Gastrocnemius medialis (tissue), 4 donors: ENCODE measurements at regions not wholly inside any gene's neighbourhood (a gene's known extent, or its start where the extent isn't known, plus 50 kb on each side); places are given as distances from the start of the nearest gene placed in this dataset.
"Not testable (repeated sequence)": the region's sequence is repeated elsewhere in the genome, so short reads cannot be mapped to it uniquely, and the experiment has no call there.

ENCODE experiments used
- ATAC-seq, 2 donors: fragments of 150-250 bp; one replicate each; pipeline ENCODE4 v1.9.1; 2016
- DNase-seq, 2 donors: peaks; one replicate each; pipeline ENCODE4 v3.0.0-alpha.2; 2019
- H3K27ac ChIP-seq, 4 donors: fragments of 200-600 bp; sonication (generic); 1 replicate in 1 of 4; 2 replicates in 3 of 4; pipeline ENCODE4 v1.5.1; 2016 to 2018; ENCODE audit warnings: mild to moderate bottlenecking in 2 of 4, moderate library complexity in 1 of 4
- H3K27me3 ChIP-seq, 3 donors: fragments of 200-600 bp; sonication (generic) in 2 of 3; 1 replicate in 1 of 3; 2 replicates in 2 of 3; pipeline versions ENCODE4 v1.5.1 to v1.6.0; 2016 to 2019; ENCODE audit warnings: mild to moderate bottlenecking in 1 of 3, moderate library complexity in 1 of 3
- H3K36me3 ChIP-seq, 2 donors: fragments of 200-600 bp; sonication (generic) in 1 of 2; one replicate each; pipeline ENCODE4 v1.5.1; 2017 to 2018
- H3K4me1 ChIP-seq, 2 donors: fragments of 200-600 bp; sonication (generic) in 1 of 2; one replicate each; pipeline ENCODE4 v1.5.1; 2016 to 2017; ENCODE audit warnings: mild to moderate bottlenecking in 2 of 2
- H3K4me3 ChIP-seq, 4 donors: fragments of 200-600 bp; sonication (generic) in 3 of 4; 1 replicate in 1 of 4; 2 replicates in 3 of 4; pipeline ENCODE4 v1.5.1; 2016 to 2019; ENCODE audit warnings: mild to moderate bottlenecking in 2 of 4
- H3K9me3 ChIP-seq, 3 donors: fragments of 200-600 bp; sonication (generic) in 2 of 3; 1 replicate in 1 of 3; 2 replicates in 2 of 3; pipeline ENCODE4 v1.5.1; 2016 to 2019
- CTCF ChIP-seq, 5 experiments: fragments of 450-650 bp in 3 of 5; fragments of 200-600 bp in 2 of 5; sonication (generic) in 2 of 5; IDR thresholded peaks in 4 of 5; conservative IDR thresholded peaks in 1 of 5; 1 replicate in 4 of 5; 2 replicates in 1 of 5; pipeline ENCODE4 v1.5.1; 2016 to 2019; ENCODE audit warnings: antibody characterized with exemption in 5 of 5, mild to moderate bottlenecking in 3 of 5, moderate library complexity in 3 of 5
- POLR2A ChIP-seq, 2 donors: fragments of 450-650 bp; IDR thresholded peaks; one replicate each; pipeline ENCODE4 v1.6.1; 2017; ENCODE audit warnings: antibody characterized with exemption in 2 of 2, mild to moderate bottlenecking in 2 of 2, moderate library complexity in 2 of 2
- in situ Hi-C, 4 donors: fragments of 200-750 bp; cut with MboI; loops; one replicate each; pipeline versions ENCODE4 v1.15.0 to v1.8.0; 2017; ENCODE audit warnings: low sequenced_read_pairs in 4 of 4
- intact Hi-C: fragments of 100-400 bp; cut with DNase I; formaldehyde crosslinking; loops from one replicate; pipeline ENCODE4 v1.15.1; 2023; ENCODE audit warnings: low total_unique reads

- Histone ChIP-seq H3K36me3 (no peaks in the 10 kb centered on the region), H3K4me1 (no peaks in the 10 kb centered on the region), H3K4me3 (no peak overlapping the region), H3K27ac (no peak overlapping the region), H3K9me3 (no peaks in the 10 kb centered on the region), H3K27me3 (no peaks in the 10 kb centered on the region)
- intact Hi-C loops: no loop called here
- no peak for TF ChIP-seq CTCF (IDR thresholded peaks at IDR 0.05 in 4 of 5, conservative IDR thresholded peaks at IDR 0.05 in 1 of 5)
- TF ChIP-seq POLR2A (IDR thresholded peaks at IDR 0.05): no peak
- in situ Hi-C loops: loop anchor here in 1 of 4 donors (25.0 kb wide), 1 partner anchor 233 kb away; no protein-coding TSS in a partner anchor
- DNase-seq (no peak), ATAC-seq (no peak)
Observed at GRCh38 chr15:26029146-26029545, 166.0 kb upstream of the ATP10A start.

DNA sequence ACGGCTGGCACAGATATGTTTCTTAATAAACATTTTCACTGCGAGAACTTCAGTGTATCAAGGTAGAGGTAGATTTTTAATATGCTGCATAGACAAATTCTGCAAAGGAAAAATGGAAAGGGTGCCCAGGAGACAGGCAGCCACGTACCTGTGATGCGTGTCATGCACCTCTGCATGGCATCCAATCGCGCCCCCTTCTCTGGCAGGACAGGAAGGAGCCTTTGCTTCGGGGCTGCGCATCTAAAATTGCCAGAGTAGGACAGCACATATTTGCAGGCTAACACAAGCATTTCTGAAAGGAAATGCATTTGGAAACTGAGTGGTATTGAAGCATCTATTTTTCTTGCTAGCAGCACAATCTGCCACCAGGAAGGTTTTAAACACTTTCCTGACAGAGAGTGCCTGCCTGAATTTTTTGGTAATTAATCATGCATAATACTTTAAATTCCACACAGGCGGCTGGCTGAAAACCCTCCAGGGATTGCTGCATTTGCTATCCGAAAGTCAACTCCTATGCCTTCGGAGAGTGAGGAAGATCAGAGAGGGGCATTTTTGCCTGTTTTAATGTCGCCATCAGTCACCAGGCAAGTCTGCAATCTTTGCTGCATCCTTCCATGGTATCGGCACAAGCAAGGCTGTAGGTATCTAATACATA, 165.1 kb upstream of the ATP10A start:
- Histone ChIP-seq H3K27me3 (no peaks in the 10 kb centered on the region), H3K4me1 (no peaks in the 10 kb centered on the region), H3K4me3 (no peak overlapping the region), H3K36me3 (no peaks in the 10 kb centered on the region), H3K27ac (no peak overlapping the region), H3K9me3 (no peaks in the 10 kb centered on the region)
- ATAC-seq (no peak), DNase-seq (no peak)
- in situ Hi-C loops (loop anchor here in 1 of 4 donors (25.0 kb wide), 1 partner anchor 234 kb away; no protein-coding TSS in a partner anchor), intact Hi-C loops (no loop called here)
- TF ChIP-seq POLR2A (IDR thresholded peaks at IDR 0.05) (no peak), CTCF (IDR thresholded peaks at IDR 0.05 in 4 of 5, conservative IDR thresholded peaks at IDR 0.05 in 1 of 5) (no peak)

GRCh38 chr15:26026671-26027070, 163.5 kb upstream of the ATP10A start:
- ATAC-seq, H3K27ac ChIP-seq, H3K36me3 ChIP-seq, DNase-seq, intact Hi-C loops, H3K9me3 ChIP-seq, H3K4me1 ChIP-seq, H3K27me3 ChIP-seq, H3K4me3 ChIP-seq: not testable (repeated sequence)
- in situ Hi-C loops: loop anchor here in 1 of 4 donors (25.0 kb wide), 1 partner anchor 236 kb away; no protein-coding TSS in a partner anchor

- ATAC-seq: no peak
- in situ Hi-C loops: no loop called here
Observed at GRCh38 chr15:26024241-26024640, 161.1 kb upstream of the ATP10A start.

GRCh38 chr15:26023691-26024090, 160.6 kb upstream of the ATP10A start:
- Histone ChIP-seq H3K4me1 (no peaks in the 10 kb centered on the region), H3K27ac (no peak overlapping the region), H3K27me3 (no peaks in the 10 kb centered on the region), H3K36me3 (no peaks in the 10 kb centered on the region), H3K9me3 (no peaks in the 10 kb centered on the region), H3K4me3 (no peak overlapping the region)
- no peak for ATAC-seq
- in situ Hi-C loops: no loop called here
- no peak for DNase-seq
- TF ChIP-seq CTCF (IDR thresholded peaks at IDR 0.05 in 4 of 5, conservative IDR thresholded peaks at IDR 0.05 in 1 of 5): no peak
- no peak for TF ChIP-seq POLR2A (IDR thresholded peaks at IDR 0.05)
- intact Hi-C loops: no loop called here

More at GRCh38 chr15:26024241-26024640, 161.1 kb upstream of the ATP10A start:
- H3K4me1 ChIP-seq: no peaks in the 10 kb centered on the region
- H3K4me3 ChIP-seq: no peak overlapping the region
- TF ChIP-seq CTCF (IDR thresholded peaks at IDR 0.05 in 4 of 5, conservative IDR thresholded peaks at IDR 0.05 in 1 of 5) (no peak), POLR2A (IDR thresholded peaks at IDR 0.05) (no peak)
- intact Hi-C loops: no loop called here
- H3K27ac ChIP-seq: no peak overlapping the region
- no peaks in the 10 kb centered on the region for H3K9me3 ChIP-seq
- no peak for DNase-seq
- no peaks in the 10 kb centered on the region for H3K27me3 ChIP-seq
- H3K36me3 ChIP-seq: no peaks in the 10 kb centered on the region
